HG03565 (cell line): ENCODE measurements at regions not wholly inside any gene's neighbourhood (a gene's known extent, or its start where the extent isn't known, plus 50 kb on each side); places are given as distances from the start of the nearest gene placed in this dataset.

Experiments used
- ATAC-seq: cut with Tn5 transposase; IDR thresholded peaks from one replicate; pipeline ENCODE4 v1.9.1; 2021; ENCODE audit warnings: mild to moderate bottlenecking, moderate library complexity; ENCODE audit not compliant: unreplicated experiment

- no peak for ATAC-seq
Measured at GRCh38 chr15:47337836-47338235, 379.5 kb upstream of the SEMA6D start.

- ATAC-seq = no peak
Measured at GRCh38 chr15:47338771-47339170, 378.5 kb upstream of the SEMA6D start.

DNA sequence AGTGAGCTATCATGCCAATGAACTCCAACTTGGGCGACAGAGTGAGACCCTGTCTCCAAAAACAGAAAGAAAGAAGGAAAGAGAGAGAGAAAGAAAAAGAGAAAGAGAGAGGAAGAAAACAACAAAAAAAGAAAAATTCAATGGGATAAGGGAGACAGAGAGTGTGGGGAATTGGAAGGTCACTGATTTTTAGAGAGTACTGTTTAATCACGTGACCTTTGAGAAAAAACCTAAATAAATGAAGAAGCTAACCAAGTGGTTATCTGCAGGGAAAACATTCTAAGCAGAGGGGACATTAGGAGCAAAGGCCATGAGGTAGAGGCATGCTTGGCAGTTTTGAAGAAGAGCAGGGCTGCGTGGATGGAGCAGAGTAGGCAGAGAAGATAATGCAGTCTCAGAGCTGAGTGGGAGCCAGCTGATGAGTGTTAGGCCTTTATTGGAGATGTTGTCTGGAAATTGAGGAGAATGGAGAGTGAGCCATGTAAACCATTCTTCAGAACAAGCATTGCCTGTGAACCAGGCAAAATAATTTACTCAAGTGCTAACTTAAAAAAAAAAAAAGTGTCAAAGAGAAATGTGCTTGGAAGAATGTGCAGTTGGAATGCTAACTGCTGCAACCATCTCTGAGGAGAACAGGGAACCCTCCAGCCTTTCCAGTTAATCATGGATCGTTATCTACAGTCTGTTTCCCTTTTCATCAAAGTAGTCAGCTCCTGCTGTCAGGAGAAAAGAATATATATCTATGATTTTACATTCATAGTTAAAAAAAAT is 377.3 kb upstream of the SEMA6D start:
- no peak for ATAC-seq

DNA sequence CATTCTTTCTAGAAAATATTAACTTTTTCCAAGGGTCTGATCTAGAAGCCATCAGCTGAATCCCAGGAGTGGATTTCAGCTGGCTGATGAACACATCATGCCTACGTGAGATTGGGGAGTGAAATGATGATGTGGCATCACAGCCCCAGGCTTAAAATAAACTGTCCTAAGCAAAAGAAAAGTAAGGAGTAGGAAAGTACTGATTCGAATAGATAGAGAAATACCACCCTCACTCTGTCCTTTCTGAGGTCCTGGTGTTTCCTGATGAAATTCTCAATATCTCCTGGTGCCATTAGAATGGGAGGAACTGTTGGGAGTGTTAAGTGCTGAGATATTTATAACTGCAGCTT is 376.8 kb upstream of the SEMA6D start:
- ATAC-seq = no peak

- ATAC-seq = no peak
Measured at GRCh38 chr15:47349179-47349578, 368.1 kb upstream of the SEMA6D start.

DNA sequence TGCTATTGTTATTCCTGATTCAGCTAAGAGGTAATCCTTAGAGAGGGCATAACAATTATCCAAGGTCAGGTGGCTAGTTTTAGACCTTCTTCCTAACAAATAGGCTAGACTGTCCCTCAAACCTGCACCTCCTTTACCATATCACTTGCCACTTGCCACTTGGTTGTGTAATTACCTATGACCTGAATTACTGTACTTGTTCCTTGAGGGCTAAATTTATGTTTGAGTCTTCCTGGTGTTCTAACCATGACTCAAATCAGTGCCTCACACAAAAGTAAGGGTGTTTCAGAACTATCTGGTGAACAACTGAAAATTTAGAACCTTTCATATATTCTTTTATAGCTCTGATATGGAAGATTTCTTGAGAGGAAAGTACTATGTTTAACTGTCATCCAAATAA is 365.8 kb upstream of the SEMA6D start:
- ATAC-seq = no peak

DNA sequence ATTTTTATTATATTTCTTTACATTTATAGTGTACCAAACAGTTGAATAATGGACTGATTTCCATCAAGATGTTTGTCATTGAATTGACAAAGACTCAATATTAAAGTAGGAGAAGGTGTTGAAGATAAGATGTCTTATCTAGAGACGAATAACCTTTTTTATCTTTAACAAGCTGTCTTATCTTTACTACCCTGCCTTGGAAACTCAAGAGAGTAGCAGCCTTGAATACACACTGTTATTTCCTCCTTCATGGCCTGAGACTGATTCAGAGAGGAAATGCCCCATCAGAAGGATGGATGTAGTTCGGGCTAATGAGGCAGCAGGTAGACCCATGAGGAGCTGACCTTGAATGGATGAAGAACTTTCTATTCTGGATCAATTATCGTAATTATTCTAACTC is 365.1 kb upstream of the SEMA6D start:
- no peak for ATAC-seq

DNA sequence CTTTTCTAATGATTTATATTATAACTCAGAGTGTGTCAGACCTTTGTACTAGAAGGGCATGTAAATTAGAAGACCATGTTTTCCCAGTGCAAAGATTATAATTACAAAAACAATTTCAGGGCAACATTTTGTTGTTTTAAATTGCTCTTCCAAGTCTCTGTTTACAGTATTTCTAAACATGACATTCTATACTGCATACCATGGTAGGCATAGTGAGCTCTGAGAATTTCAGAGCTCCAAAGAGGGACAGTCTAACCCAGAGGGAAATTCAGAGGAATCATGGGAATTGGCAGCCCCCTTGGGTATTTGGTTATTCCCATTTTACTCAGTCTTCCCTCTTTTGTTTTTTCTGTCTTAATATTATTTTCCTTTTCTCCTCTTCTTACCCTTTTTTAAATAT is 361.5 kb upstream of the SEMA6D start:
- ATAC-seq = no peak

GRCh38 chr15:47356297-47356696 is 361.0 kb upstream of the SEMA6D start:
- no peak for ATAC-seq

- ATAC-seq = no peak
Measured at GRCh38 chr15:47358876-47359275, 358.4 kb upstream of the SEMA6D start.

- ATAC-seq = no peak
Measured at GRCh38 chr15:47360305-47360704, 357.0 kb upstream of the SEMA6D start.

GRCh38 chr15:47362118-47362905 is 355.0 kb upstream of the SEMA6D start:
- ATAC-seq = no peak

DNA sequence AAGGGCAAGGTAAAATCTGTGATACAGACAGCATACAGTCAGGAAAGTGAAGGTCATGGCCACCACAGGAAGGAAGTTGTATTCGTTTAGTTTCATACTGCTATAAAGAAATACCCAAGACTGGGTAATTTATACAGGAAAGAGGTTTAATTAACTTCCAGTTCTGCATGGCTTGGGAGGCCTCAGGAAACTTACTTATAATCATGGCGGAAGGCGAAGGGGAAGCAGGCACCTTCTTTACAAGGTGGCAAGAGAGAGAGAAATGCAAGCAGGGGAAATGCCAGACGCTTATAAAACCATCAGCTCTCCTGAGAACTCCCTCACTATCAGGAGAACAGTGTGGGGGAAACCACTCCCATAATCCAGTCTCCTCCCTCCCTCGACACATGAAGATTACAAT is 353.7 kb upstream of the SEMA6D start:
- no peak for ATAC-seq

DNA sequence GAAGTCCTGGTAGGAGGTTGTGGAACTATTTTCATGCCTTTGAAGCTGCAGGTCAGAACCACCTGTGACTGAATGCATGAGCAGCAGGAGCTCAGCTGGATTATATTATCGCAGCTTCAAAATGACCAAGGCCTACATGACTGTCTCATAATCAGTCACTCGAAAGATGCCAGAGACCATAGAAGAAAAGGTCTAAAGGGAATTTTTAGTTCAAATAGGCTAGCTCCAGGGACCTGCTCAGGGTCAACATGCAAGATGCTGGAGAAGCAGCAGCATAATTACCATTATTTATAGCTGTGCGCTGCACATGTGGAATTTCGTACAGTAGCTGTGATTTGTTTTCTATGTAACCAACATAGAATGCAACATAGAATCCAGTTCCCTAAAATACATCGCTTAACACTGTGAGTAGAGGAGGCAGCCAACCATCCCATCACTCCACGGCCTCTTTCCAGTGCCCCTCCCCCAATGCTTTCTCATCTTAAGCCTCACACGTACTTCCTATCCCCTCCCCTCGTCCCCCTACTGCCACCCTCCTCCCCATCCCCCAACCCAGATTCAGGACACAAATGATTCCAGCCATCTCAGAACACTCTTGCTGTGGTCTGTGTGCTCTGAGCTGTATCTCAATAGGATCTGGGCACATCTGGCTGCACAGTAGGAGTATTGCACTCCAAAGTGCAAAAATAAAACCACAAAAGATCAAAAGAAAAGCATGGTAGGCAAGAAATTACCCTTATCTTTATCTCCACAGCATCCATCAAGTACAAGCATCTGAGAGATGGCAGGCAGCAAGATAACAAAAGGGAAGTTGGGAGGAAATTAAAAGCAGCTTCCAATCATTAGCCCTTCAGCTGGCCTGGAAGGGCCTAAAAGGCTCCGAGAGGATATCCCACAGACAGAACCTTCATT is 352.8 kb upstream of the SEMA6D start:
- ATAC-seq = no peak

DNA sequence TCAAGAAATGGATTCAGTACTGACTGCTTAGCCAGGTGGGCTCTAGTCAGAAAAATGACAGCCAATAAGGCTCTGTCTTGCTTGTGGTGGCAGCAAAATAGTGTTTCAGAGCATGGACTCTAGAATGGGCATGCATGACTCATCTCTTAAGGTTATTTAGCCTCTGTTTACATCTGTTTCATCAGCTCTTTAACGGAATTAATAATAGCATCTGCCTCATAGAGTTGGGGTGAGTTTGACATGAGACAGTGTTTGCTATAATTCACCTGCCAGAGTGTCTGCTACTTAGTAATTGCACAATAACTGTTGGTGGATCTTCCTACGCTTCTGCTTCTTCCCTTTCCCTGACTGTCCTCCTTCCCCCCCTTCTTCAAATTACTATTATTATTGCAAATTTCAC is 350.4 kb upstream of the SEMA6D start:
- no peak for ATAC-seq

- no peak for ATAC-seq
Measured at GRCh38 chr15:47367726-47368390, 349.4 kb upstream of the SEMA6D start.

DNA sequence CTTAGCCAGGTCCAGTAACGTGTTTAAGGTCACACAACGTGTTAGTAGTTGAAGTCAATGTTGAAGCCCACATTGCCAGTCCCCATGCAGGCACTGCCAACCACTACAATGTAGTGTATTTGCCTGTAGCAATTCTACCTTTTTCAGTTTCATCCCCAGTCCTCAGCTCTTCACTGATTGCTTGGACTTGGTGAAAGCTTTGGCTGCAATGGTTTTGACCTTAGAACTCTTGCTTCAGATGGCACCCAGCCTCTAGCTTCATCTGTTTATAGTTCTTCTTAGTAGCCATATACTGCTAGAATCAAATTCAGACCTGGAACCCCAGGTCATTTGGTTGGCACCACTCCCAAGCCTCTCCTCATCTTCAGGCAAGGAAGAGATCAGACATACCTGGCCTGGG is 345.4 kb upstream of the SEMA6D start:
- no peak for ATAC-seq

GRCh38 chr15:47374222-47374621 is 343.1 kb upstream of the SEMA6D start:
- no peak for ATAC-seq

DNA sequence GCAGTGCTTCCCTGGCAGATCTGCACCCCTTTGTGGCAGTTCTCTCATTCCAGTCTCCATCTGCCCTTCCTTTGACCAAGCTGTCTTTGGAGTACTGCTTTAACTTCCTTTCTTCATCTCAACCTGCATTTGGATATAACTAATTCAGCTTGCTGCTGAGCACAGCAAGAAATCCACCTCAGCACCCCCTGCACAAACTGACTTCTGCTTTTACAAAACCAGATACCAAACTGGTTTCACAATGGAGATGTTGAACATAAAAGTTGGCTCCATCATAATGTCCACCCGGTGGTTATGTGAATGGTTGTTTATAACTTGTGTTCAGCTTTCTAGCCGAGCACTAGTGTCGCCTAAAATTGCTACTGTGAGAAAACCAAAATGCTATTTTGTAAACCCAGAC is 341.1 kb upstream of the SEMA6D start:
- no peak for ATAC-seq

DNA sequence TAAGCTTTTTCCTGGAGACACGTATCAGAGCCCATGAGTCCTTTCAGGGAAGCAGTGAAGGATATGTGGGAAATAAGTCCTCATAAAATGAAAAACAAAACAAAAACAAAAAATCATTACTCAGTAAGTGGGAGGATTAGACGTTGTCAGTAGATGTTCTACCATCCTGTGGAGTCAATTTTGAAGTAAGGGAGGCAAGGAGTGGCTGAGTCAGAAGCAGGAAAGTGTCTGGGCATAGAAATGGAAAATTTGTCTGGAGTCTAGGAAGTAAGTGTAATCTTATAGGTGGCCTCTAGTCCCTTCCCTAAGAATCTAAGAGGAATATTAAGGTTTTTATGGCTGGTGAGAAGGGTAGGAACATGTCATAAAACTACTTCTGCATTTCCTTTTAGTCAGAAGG is 339.8 kb upstream of the SEMA6D start:
- ATAC-seq = no peak

GRCh38 chr15:47378527-47378926 is 338.8 kb upstream of the SEMA6D start:
- no peak for ATAC-seq
